HG02571 (cell line): ENCODE measurements at regions not wholly inside any gene's neighbourhood (a gene's known extent, or its start where the extent isn't known, plus 50 kb on each side); places are given as distances from the start of the nearest gene placed in this dataset.
A peak's percentile ranks its signal among the peaks of the same experiment; 100 is the strongest.

Source experiments
- ATAC-seq: cut with Tn5 transposase; IDR thresholded peaks from one replicate; pipeline ENCODE4 v1.9.1; 2021; ENCODE audit warnings: mild to moderate bottlenecking, moderate library complexity; ENCODE audit not compliant: unreplicated experiment

GRCh38 chr2:168338803-168339437, 91.5 kb upstream of the STK39 start:
- ATAC-seq: no peak

GRCh38 chr2:168340931-168341330, 93.5 kb upstream of the STK39 start:
- no peak for ATAC-seq

- no peak for ATAC-seq
Measured at GRCh38 chr2:168343586-168343985, 96.2 kb upstream of the STK39 start.

GRCh38 chr2:168344706-168345105, 97.3 kb upstream of the STK39 start:
- ATAC-seq: no peak

GRCh38 chr2:168345601-168346000, 98.2 kb upstream of the STK39 start:
- no peak for ATAC-seq

- peak; percentile 83 for ATAC-seq
Measured at GRCh38 chr2:168346725-168347477, 99.5 kb upstream of the STK39 start.

- ATAC-seq: no peak
Measured at GRCh38 chr2:168348076-168348475, 100.7 kb upstream of the STK39 start.

- no peak for ATAC-seq
Measured at GRCh38 chr2:168350380-168350779, 103.0 kb upstream of the STK39 start.

GRCh38 chr2:168353251-168353650, 102.8 kb upstream of the CERS6 start:
- no peak for ATAC-seq

- ATAC-seq: no peak
Measured at GRCh38 chr2:168354499-168354898, 101.6 kb upstream of the CERS6 start.

- no peak for ATAC-seq
Measured at GRCh38 chr2:168355121-168355520, 101.0 kb upstream of the CERS6 start.

- ATAC-seq: no peak
Measured at GRCh38 chr2:168355779-168356476, 100.1 kb upstream of the CERS6 start.

GRCh38 chr2:168356477-168356835, 99.6 kb upstream of the CERS6 start:
- ATAC-seq: no peak

GRCh38 chr2:168357797-168358472, 98.1 kb upstream of the CERS6 start:
- no peak for ATAC-seq

- no peak for ATAC-seq
Measured at GRCh38 chr2:168359082-168359481, 97.0 kb upstream of the CERS6 start.

- ATAC-seq: no peak
Measured at GRCh38 chr2:168363347-168364092, 92.6 kb upstream of the CERS6 start.

- no peak for ATAC-seq
Measured at GRCh38 chr2:168365094-168365621, 90.9 kb upstream of the CERS6 start.

- no peak for ATAC-seq
Measured at GRCh38 chr2:168369031-168369430, 87.0 kb upstream of the CERS6 start.

- ATAC-seq: no peak
Measured at GRCh38 chr2:168371273-168372019, 84.6 kb upstream of the CERS6 start.

GRCh38 chr2:168373468-168373867, 82.6 kb upstream of the CERS6 start:
- ATAC-seq: no peak
